ENCODE measurements at regions not wholly inside any gene's neighbourhood (a gene's known extent, or its start where the extent isn't known, plus 50 kb on each side); places are given as distances from the start of the nearest gene placed in this dataset.

- DNase-seq: no peak
Measured at GRCh38 chr3:147866561-147866960, 457.4 kb downstream of the ZIC1 start.

GRCh38 chr3:147872568-147872967, 463.4 kb downstream of the ZIC1 start:
- no peak for DNase-seq

DNA sequence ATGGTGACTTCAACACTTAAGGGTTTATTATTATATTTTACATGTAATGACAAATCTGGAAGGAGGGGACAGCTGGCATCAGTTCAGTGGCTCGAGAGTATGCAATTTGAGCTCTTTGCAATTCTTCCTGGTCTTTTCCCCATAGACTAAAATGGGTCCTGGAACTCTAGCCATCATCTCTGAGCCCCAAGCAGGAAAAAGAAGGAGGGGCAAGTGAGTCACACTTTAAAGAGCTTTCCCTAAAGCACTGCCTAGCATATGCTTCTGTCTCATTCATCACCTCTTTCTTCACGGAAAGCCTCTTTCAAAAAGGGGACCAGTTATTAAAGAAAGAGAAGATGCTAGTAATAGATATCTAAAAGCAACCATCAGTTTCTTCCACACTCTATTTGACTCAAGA, 466.3 kb downstream of the ZIC1 start:
- DNase-seq: no peak

GRCh38 chr3:147881933-147882332, 472.8 kb downstream of the ZIC1 start:
- DNase-seq: no peak

- DNase-seq: no peak
Measured at GRCh38 chr3:147886879-147887278, 477.7 kb downstream of the ZIC1 start.

- DNase-seq: no peak
Measured at GRCh38 chr3:147887797-147888196, 478.6 kb downstream of the ZIC1 start.

GRCh38 chr3:147890114-147890513, 480.9 kb downstream of the ZIC1 start:
- no peak for DNase-seq

DNA sequence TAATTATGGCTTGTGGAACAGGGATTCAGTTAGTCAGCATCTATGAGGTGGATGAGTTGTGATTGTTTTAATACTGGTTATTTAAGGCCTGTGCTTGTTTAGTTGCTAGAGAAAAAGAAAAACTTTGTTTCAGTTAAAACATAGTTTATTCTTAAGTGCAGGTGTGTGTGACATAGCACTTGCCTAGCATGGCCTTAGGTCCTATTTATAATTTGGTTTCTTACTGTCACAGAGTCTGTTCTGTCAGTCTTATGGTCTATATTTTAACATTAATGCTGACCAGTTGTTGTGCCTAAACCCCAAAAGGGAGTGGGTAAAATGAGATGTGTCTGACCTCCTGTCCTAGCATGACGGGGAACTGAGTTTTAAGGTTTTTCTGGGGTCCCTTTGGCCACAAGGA, 486.3 kb downstream of the ZIC1 start:
- no peak for DNase-seq

DNA sequence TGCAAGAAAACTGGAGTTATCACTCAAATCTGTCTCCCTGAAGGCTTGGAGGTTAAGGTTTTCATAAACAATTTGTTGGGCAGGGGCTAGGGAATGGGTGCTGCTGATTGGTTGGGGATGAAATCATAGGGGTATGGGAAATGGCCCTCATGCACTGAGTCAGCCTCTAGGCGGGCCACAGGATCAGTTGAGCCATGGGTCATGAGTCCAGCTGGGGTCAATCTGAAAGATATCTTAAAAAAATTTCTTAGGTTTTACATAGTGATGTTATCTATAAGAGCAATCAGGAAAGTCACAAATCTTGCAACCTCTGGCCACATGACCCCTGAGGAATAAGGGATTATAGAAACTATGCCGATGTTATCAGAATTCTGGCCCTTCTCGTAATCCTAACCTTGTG, 491.7 kb downstream of the ZIC1 start:
- DNase-seq: no peak

DNA sequence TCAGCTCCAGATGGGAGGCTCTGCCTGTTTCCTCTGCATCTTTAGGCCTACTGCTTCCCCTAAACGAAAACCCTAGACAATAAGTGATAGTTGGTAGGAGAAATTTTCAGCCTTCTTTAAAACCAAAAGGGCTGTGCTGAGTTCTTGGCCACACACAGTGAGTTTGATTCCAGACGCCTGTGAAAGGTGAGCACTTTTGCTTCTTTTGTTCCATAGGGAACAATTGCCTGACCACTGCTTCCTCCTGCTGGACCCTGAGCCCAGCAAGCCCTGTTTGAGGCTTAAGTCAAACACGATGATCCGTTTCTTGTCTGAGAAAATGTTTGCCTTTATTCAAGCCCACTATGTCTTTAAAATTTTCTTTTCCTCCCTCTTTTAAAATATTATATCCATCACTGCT, 493.9 kb downstream of the ZIC1 start:
- DNase-seq: no peak

DNA sequence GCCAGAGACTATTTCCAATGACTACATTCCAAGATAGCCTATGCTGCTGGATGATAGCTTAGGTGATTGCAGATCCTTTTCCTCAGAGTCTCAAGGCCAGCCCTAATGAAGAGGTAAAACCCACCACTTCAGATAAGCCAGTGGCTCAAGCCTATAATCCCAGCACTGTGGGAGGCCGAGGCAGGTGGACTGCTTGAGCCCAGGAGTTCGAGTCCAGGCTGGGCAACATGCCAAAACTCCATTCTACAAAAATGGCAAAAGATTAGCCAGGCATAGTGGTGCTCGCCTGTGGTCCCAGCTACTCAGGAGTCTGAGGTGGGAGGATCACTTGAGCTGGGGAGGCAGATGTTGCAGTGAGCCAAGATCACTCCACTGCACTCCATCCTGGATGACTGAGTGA, 495.3 kb downstream of the ZIC1 start:
- DNase-seq: no peak

- no peak for DNase-seq
Measured at GRCh38 chr3:147906285-147906684, 497.1 kb downstream of the ZIC1 start.

DNA sequence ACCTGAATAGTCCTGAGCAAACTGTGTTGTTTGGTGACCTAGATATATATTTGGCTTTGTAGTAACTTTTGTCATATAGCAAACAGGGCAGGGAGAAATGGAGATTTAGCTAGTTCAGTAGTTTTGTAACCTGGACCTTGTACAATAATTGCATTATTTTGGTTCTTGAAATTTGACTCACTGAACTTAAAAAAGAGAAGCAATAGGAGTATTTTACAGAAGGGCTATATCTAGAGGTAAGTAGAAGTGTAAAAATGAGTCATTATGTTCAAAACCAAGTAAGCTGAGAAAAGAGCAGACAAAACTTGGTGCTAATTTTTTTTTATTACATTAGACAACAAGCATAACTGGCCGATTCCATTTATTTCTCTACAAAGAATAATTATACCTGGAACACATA, 505.4 kb downstream of the ZIC1 start:
- DNase-seq: no peak

DNA sequence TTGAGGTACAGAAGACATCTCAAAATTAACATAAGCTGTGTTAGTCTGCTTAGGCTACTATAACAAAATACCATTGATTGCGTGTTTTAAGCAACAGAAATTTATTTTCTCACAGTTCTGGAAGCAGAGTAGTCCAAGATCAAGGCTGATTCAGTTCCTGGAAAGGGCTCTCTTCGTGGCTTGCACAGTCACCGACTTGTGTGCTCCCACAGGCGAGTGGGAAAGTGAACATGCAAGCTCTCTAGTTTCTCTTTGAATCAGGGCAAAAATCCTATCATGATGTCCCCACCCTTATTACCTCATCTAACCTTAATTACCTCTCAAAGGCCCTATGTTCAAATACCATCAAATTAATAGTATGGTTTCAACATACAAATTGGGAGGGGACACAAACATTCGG, 505.9 kb downstream of the ZIC1 start:
- no peak for DNase-seq

GRCh38 chr3:147919496-147919895, 510.3 kb downstream of the ZIC1 start:
- DNase-seq: no peak

DNA sequence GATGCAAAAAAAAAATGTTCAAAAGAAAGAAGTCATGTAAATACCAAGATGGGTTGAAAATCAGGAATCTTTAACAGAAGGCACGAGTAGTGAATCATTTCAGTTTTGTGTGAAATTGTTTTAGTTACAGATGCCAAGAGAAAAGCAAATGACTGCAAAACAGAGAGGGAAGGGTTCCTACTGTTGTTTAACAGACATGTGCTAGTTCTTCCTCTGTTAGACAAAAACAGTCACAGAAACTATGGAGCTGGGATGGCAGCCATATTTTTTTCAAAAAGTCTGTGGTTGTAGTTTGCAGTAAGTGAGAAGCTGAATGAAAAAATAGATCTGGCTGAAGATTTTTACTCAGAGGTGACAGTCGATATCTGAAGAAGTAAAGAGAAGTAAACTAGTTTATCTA, 511.9 kb downstream of the ZIC1 start:
- DNase-seq: no peak

DNA sequence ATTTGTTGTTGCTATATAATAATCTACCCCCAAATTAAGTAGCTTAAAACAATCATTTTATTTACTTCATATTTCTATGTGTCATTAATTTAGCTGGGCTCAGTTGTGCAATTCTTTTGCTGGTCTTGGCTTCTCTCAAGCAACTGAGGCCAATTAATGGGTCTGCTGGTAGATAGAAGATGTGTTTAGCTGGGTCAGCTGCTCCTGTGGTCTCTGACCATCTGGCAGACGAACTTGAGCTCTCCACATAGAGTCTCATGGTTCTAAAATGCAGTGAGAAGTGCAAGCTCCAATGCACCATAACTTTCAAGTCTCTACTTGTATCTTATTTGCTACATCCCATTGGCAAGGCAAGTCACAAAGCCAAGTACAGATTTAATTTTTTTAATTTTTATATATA, 515.6 kb downstream of the ZIC1 start:
- DNase-seq: no peak

GRCh38 chr3:147925272-147925671, 516.1 kb downstream of the ZIC1 start:
- no peak for DNase-seq

GRCh38 chr3:147930232-147930807, 521.2 kb downstream of the ZIC1 start:
- DNase-seq: no peak

DNA sequence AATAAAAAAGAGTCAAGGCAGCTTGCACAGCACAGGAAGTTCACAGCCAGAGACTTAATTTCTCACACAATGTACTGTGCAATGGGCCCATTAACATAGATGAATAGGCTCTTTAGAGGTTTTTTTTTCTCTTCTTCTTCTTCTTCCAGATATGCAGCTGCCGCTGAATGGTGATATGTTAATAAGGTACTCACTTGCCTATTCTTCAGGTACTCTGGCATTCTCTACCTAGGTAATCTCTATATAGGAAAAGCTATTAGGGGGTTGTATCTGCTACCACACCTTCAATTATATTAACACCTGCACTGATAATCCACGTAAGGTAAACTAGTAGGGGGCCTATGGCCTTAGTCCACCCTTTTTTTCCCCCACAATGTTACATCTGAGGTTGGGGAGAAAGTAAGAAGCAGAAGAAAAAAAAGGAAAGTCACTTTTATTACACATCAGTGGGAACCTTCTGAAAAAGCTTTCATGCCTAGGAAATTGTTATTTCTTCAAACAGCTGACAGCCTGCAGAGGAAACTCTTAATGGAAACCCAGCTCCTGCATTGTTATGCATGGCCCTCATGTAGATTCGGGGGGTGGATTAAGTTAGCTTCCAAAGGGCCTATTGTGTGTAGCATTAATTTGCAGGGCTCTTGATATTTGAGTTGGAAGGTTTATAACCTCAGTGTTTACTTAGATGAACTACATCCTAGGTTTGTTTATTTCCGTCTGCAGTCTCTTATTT, 525.5 kb downstream of the ZIC1 start:
- DNase-seq: no peak

DNA sequence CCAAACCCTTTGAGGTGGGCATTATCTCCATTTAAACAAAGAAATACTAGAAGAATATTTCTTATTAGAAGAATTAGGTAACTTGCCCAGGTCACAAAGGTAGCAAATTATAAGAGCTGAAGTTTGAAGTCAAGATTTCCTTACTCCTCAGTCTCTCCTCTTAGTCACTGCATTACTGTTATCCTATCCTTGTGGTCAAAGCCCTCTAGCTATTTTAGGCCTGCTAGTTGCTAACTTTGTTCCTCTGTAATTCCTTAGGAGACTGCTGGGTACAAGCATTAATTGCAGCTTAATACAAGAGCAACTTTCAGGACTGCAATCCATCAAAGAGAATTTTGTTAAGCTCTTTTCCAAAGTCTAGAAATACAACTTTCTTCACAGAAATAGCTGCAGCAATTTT, 528.2 kb downstream of the ZIC1 start:
- no peak for DNase-seq

DNA sequence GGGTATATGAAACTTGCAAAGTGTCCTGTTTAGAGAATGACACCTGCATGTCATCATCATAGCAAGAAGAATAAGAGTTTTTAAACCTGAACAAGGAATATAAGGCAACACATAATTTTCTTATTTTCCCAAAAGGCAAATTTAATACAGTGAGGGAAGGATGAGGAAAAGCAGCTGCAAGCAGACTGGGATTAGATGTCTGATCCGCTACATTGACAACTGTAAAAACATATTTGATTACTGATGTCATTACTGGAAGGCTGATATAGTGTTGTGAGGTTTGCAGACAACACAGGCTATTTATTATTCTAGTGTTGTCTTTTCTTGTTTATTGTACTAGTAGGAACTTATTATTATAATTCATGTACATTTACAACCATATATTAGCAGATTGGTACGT, 528.7 kb downstream of the ZIC1 start:
- no peak for DNase-seq

DNA sequence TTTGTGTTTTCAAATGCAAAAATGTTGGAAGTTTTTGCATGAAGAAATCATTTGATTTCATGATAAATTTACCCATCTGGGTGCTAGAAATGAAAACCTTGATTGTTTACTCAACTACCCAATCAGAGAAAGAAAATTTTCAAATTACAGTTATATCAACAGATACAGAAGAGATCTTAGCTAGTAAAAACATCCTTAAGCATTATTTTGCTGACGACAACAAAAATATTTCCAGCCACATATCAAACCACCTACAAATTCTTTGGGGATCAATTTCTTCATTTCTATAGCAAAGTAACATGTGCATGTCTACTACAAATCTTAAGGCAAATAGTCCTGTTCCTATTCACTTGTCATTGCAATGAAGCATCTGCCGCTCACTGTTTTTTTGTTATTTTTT, 530.3 kb downstream of the ZIC1 start:
- DNase-seq: no peak

DNA sequence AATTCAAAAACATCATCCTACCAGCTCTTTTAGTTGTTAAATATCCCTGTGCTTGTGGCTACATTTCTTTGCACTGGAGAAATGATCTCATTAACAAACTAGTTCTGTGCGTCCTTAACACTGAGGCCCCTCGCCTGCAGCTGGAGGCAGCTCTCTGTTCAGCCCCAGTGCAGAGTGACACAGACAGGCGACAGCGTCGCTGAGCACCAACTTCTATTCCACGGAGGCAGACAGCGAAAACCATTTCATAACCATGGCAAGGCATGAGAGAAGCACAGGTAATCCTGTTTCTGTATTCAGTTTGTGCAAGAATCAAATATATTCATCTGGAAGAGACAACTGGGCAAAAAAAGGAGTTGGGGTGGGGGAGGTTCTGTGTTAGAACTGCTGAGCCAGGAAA, 530.7 kb downstream of the ZIC1 start:
- no peak for DNase-seq
